ENCODE measurements at regions not wholly inside any gene's neighbourhood (a gene's known extent, or its start where the extent isn't known, plus 50 kb on each side); places are given as distances from the start of the nearest gene placed in this dataset.
"Not testable (repeated sequence)": the region's sequence is repeated elsewhere in the genome, so short reads cannot be mapped to it uniquely, and the experiment has no call there.

DNA sequence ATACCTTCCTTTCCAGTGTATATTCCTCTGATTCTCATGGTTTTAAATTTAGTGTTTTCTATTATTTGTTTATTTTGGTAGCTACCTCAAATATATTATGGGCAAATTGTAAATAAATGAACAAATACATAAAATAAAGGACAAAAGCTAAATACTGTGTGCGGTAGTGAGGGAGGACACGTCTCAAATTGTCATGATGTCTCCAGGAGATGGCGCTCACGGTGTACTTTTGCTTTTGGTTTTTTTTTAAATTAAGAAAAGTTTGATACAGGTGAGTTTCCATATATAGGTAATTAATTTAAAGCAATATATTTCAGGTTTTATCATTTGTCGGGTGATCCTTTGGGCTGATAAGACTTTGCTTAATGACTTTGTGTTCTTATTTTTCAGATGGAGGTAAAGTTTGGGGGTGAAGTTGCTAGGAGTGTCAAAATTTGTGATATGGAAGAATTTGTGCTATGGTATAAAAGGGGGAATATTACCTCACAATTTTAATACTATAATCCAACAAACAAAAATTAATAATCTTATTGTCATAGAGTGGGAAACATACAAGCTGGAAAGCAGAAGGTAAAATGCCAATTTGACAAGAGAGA is 68.4 kb upstream of the TMEM229A start:
- peak; percentile 21 for DNase-seq (ENCODE audit: low read depth)
- TF ChIP-seq, protein P1, sequence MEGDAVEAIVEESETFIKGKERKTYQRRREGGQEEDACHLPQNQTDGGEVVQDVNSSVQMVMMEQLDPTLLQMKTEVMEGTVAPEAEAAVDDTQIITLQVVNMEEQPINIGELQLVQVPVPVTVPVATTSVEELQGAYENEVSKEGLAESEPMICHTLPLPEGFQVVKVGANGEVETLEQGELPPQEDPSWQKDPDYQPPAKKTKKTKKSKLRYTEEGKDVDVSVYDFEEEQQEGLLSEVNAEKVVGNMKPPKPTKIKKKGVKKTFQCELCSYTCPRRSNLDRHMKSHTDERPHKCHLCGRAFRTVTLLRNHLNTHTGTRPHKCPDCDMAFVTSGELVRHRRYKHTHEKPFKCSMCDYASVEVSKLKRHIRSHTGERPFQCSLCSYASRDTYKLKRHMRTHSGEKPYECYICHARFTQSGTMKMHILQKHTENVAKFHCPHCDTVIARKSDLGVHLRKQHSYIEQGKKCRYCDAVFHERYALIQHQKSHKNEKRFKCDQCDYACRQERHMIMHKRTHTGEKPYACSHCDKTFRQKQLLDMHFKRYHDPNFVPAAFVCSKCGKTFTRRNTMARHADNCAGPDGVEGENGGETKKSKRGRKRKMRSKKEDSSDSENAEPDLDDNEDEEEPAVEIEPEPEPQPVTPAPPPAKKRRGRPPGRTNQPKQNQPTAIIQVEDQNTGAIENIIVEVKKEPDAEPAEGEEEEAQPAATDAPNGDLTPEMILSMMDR (conservative IDR thresholded peaks at IDR 0.05; ENCODE audit: low read depth, low read length): peak; percentile 54
- H3K4me3 ChIP-seq (ENCODE audit: low read depth, low read length): no peak overlapping the region

DNA sequence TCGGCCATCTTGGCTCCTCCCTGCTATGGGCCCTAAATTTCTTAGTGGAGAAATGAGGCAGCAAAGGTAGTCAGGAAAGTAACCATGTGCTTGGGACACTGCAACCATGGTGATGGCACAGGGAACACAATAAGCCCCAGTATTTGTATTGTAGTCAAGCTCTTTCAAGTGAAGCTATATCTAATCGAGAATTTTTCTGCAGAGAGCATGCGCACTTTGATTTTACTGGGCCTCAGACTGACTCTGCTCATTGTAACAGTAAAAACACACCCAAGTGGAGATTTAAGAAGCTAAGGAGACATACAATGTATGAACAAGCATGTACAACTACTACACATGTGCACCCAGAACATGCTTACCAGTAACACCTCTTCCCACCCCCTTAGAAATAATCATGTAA is 67.3 kb upstream of the TMEM229A start:
- no peak for DNase-seq (ENCODE audit: low read depth)
- H3K4me3 ChIP-seq (ENCODE audit: low read depth, low read length): no peak overlapping the region
- TF ChIP-seq, protein P1 (conservative IDR thresholded peaks at IDR 0.05; ENCODE audit: low read depth, low read length): no peak

DNA sequence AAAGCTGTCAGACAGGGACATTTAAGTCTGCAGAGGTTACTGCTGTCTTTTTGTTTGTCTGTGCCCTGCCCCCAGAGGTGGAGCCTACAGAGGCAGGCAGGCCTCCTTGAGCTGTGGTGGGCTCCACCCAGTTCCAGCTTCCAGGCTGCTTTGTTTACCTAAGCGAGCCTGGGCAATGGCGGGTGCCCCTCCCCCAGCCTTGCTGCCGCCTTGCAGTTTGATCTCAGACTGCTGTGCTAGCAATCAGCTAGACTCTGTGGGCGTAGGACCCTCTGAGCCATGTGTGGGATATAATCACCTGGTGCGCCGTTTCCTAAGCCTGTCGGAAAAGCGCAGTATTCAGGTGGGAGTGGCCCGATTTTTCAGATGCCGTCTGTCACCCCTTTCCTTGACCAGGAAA is 66.7 kb upstream of the TMEM229A start:
- not testable (repeated sequence) for H3K4me3 ChIP-seq (ENCODE audit: low read depth, low read length)

DNA sequence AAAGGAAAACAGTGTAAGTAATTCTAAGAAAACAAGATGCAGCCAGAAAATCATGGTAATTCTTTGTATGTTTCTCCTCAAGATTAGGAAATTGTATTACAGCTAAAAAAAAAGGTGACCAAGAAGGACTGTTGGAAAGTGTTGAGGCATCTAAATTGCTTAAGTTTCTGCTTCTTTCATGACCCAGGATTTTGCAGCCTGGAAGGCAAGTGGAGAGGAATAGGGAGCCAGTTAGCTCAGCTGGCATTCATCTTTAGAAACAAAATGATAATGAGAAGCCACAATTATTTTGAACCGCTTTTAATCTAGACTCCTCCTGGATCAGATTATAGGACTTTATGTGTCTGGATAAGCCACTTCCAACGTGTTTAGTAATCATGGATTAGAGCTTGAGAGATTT is 56.8 kb upstream of the TMEM229A start:
- no peak overlapping the region for H3K4me3 ChIP-seq (ENCODE audit: low read depth, low read length)
- no peak for DNase-seq (ENCODE audit: low read depth)
- TF ChIP-seq, protein P1 (conservative IDR thresholded peaks at IDR 0.05; ENCODE audit: low read depth, low read length): no peak

More for the DNA sequence above, 66.7 kb upstream of the TMEM229A start:
- not testable (repeated sequence) for DNase-seq (ENCODE audit: low read depth)

DNA sequence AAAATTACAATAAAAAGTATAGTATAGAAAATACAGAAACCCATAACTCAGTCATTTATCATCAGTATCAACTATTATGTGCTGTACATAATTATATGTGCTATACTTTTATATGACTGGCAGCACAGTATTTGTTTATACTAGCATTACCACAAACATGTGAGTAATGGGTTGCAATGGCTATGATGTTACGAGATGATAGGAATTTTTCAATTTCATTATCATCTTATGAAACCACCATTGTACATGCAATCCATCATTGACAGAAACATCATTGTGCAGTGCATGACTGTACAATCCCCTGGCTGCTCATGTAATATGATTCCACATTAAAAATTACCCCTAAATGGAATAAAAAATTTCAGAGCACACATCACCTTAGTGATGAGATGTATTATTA is 55.7 kb upstream of the TMEM229A start:
- TF ChIP-seq, protein P1 (conservative IDR thresholded peaks at IDR 0.05; ENCODE audit: low read depth, low read length): no peak
- DNase-seq (ENCODE audit: low read depth): no peak

DNA sequence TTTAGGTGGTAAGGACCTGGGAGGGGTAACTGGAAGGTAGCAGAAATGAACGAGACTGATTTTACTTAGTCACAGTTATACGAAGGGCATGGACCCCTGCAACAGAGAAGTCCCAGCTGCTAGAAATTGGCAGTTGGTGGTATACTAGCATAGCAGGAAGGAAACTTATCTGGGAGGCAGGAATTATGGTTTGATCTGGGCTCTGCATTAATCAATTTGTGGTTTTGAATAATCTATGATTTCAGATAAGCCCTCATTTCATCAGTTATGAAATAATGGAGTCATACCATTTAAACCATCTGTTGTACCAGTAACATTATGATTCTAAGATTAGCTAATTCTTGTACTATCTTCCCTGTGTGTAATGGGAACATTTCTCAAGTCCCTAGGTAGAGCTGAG is 54.0 kb upstream of the TMEM229A start:
- H3K4me3 ChIP-seq (ENCODE audit: low read depth, low read length): no peak overlapping the region
- TF ChIP-seq, protein P1 (conservative IDR thresholded peaks at IDR 0.05; ENCODE audit: low read depth, low read length): no peak
- DNase-seq (ENCODE audit: low read depth): no peak

More for the DNA sequence above, 55.7 kb upstream of the TMEM229A start:
- no peak overlapping the region for H3K4me3 ChIP-seq (ENCODE audit: low read depth, low read length)

DNA sequence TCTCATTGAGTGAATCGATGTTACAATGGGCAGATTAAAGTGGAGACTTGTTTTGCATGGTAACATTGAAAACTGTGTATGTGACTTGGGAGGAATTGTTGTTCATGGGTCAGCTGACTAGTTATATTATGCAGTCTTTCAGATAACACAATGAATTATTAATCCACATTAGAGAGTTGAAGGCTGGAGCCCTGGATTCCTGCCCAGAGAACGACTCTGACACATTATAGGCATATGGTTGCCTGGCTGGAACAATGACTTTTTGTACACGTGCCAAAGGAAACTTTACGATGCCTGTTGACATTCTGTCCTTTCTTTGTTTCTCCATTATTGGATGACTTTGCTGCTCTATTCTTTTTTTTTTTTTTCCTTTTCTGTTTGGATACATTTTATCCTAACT is 52.3 kb upstream of the TMEM229A start:
- H3K4me3 ChIP-seq (ENCODE audit: low read depth, low read length): no peak overlapping the region
- TF ChIP-seq, protein P1 (conservative IDR thresholded peaks at IDR 0.05; ENCODE audit: low read depth, low read length): no peak
- DNase-seq (ENCODE audit: low read depth): no peak
